Posterior cingulate gyrus (tissue), 11 donors: ENCODE measurements at regions not wholly inside any gene's neighbourhood (a gene's known extent, or its start where the extent isn't known, plus 50 kb on each side); places are given as distances from the start of the nearest gene placed in this dataset.

ENCODE experiments used
- DNase-seq, 10 donors: peaks; one replicate each; pipeline versions ENCODE4 v3.0.0 to v3.0.0-alpha.2; 2020 to 2021; ENCODE audit warnings: mixed read lengths in 3 of 10
- intact Hi-C: fragments of 100-400 bp; cut with DNase I; formaldehyde crosslinking; loops from one replicate; pipeline ENCODE4 v1.15.1; 2023

GRCh38 chr2:52970642-52971041 is 797.0 kb upstream of the CHAC2 start:
- intact Hi-C loops, result no loop called here
- no peak for DNase-seq

- DNase-seq, result no peak
- intact Hi-C loops, result no loop called here
Observed at GRCh38 chr2:52968043-52968442, 799.6 kb upstream of the CHAC2 start.

DNA sequence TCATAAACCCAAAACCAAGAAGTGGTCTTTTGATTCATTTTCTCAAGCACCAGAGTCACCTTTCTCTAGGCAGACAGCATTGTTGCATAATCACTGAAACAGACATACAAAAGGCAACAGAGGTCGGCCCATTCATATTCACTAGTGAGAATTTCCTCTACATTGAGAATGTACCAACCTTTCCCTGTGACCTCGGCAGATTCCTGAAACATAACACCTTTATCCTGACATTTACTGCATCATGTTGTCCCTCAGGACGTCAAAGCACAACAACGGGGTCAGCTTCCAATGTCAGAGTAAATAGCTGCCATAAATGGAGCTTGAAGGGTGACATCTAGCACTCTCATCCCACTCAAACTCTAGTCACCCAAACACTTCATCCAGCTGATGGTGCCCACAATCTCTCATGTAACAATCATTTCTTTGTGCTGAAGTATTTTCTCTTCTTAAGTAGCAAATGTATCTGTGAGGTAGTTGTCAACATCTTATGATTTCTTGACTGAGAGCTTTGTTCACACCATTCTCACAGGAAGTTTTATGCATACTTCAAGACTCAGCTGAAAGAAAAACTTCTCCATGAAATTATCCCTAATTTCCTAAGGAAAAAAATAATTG is 802.6 kb upstream of the CHAC2 start:
- no peak for DNase-seq
- intact Hi-C loops, result no loop called here

GRCh38 chr2:52961403-52961802 is 806.2 kb upstream of the CHAC2 start:
- no peak for DNase-seq
- intact Hi-C loops, result no loop called here

GRCh38 chr2:52960881-52961280 is 806.7 kb upstream of the CHAC2 start:
- no peak for DNase-seq

DNA sequence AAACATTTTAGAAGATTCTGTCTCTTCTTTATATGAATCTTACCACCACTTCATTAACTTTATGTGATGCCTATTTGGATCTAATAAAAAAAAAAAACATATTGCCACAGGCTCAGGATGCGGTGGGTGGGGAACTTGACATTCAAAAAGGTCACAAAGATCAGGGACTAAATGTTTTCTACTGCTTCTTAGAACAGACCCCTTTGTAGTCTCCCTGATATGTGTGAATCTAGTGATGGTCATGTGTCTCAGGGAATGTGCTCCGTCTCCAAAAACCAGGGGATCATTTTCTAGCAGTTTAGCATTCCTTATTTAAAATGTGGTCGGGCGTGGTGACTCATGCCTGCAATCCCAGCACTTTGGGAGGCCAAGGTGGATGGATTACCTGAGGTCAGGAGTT is 807.8 kb upstream of the CHAC2 start:
- no peak for DNase-seq
- intact Hi-C loops, result no loop called here

More at GRCh38 chr2:52960881-52961280, 806.7 kb upstream of the CHAC2 start:
- intact Hi-C loops, result no loop called here

DNA sequence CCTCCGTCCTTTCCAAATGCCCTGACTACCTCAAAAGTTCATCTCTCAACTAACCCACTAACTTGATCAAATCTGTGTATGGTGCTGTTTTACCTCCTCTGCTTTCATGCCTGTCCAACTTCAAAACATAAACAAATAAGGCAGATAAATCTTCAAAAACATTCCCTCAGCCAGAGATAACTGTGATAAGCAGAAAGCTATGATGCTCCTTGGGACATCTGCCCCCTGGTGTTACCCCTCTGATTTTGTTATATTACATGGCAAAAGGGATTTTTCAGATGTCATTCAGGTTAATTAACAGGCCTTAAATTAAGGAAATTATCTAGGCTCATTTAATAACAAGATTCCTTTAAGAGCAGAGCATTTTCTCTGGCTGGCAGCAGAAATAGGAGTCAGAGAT is 810.8 kb upstream of the CHAC2 start:
- intact Hi-C loops, result no loop called here
- no peak for DNase-seq

DNA sequence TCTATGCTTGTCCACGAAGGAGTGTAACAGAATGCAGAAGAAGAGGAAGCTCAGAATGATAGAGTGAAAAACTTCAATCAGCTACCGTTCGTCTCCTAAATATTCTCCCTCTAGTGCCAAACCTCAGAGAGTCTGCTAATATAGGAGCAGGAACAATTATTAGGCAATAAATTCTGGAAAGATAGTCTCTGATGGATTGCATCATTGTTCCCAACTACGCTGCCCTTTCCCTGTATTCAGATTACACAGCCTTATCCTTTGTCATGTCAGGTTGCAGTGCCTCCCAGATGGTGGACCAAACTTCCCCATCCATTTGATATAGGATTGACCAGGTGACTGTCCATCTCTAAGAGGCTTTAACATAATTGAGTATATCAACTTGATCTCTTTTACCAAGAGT is 811.5 kb upstream of the CHAC2 start:
- intact Hi-C loops, result no loop called here
- DNase-seq, result no peak

DNA sequence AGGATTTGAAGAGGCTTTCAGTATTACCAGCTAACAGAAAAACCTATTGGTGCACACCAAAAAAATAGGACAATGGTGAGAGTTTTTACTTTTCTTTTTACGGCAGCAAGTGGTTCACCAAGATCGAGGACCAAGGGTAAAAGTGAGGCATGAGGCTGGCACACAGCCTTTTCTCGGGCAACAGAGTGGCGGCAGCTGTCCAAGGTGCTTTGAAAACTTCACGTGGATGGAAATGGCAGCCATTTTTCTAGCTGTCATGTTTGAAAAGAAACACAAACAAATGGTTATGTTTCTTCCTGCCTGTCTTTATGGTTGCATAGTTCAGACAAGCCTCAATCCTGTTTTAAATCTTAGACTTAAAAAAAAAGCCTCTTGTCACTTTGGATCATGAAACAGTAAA is 812.5 kb upstream of the CHAC2 start:
- DNase-seq, result no peak
- intact Hi-C loops, result no loop called here

GRCh38 chr2:52940101-52940500 is 827.5 kb upstream of the CHAC2 start:
- intact Hi-C loops, result no loop called here
- no peak for DNase-seq

GRCh38 chr2:52939250-52939649 is 828.4 kb upstream of the CHAC2 start:
- DNase-seq, result no peak
- intact Hi-C loops, result no loop called here

DNA sequence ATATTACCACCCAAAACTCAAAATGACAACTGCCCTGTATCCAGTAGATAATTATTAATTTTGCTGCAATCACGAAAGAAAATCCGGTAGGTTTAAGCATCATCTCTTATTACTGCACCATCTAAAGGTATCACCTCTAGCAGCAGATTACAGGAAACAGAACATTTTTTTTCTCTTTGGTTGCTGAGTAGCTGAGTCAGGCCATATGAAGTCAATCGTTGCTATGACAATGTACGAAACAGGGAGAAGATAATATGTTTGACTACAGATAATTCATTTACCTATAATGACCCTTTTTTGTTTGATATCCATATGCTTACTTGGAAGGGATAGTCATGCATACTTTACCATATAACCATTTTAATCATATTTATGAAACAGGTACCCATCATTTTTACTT is 831.6 kb upstream of the CHAC2 start:
- intact Hi-C loops, result no loop called here
- no peak for DNase-seq

DNA sequence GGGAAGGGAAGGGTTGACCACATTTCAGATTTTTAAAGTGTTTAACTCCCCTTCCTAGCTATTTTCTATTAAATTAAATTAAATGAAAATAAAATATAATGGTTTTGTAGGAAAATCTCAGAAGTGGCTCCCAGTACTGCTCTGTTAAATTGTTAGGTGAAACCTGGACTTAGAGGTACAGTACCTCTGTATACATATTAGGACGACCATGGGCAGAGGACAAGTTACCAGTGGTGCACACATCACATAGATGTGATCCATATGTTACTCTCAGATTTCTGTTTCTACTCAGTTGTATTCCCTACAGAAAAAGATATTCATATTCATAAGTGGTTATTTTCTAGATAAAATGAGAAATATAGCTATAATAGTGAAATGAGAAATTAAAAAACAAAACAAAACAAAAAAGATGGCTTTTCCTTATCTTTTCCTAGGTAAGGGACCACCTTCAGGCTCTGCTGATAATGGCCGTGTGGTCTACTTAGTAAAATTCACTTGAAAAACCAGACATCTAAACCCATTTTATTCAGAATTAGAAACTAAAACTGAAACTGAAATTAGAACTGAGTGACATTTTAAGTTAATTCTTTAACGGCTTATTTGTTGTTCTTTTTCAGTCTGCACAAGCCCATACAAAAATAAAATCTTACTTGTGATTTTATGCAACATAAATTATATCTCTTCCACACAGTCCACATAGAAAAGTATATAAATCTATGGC is 832.5 kb upstream of the CHAC2 start:
- intact Hi-C loops, result no loop called here
- no peak for DNase-seq

- no peak for DNase-seq
Observed at GRCh38 chr2:52934323-52934898, 833.2 kb upstream of the CHAC2 start.

DNA sequence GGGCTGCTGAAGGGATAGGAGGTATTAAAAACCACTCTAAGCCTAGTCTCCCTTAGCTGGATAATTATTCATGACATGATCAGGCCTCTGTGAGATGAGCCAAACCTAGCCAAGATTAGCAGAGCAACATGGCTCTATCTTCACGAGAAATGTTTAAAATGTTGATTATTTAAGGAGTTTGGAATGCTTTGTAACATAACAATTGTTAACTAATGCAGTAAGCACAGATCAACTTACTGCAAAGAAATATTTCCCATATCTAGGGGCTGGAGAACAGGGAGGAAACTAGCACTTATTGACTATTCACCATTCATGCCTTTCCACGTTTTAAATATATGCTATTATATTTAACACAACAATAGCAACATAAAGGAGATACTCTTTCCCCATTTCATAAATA is 833.7 kb upstream of the CHAC2 start:
- no peak for DNase-seq

More at GRCh38 chr2:52934323-52934898, 833.2 kb upstream of the CHAC2 start:
- intact Hi-C loops, result no loop called here

DNA sequence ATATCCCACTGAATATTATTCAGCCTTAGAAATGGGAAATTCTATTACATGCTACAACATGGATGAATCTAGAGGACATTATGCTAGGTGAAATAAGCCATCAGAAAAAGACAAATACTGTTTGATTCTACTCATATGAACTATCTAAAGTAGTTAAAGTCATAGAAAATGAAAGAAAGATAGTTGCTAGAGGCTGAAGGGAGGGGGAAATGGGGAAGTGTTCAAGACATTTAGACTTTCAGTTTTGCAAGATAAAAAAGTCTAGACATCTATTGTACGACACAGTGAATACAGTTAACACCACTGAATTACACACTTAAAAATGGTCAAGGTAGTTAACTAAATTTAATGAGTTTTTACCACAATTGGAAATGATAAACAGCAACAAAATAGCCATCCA is 835.9 kb upstream of the CHAC2 start:
- intact Hi-C loops, result no loop called here
- no peak for DNase-seq

More for the DNA sequence above, 833.7 kb upstream of the CHAC2 start:
- intact Hi-C loops, result no loop called here

DNA sequence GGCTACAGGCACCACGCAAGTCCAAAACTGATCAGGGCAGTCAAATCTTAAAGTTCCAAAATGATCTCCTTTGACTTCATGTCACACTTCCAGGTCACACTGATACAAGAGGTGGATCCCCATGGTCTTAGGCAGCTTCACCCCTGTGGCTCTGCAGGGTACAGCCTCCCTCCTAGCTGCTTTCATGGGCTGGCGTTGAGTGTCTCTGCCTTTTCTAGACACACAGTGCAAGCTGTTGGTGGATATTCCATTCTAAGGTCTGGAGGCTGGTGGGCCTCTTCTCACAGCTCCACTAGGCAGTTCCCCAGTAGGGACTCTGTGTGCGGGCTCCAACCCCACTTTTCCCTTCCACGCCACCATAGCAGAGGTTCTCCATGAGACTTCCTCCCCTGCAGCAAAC is 838.2 kb upstream of the CHAC2 start:
- intact Hi-C loops, result no loop called here
- no peak for DNase-seq

DNA sequence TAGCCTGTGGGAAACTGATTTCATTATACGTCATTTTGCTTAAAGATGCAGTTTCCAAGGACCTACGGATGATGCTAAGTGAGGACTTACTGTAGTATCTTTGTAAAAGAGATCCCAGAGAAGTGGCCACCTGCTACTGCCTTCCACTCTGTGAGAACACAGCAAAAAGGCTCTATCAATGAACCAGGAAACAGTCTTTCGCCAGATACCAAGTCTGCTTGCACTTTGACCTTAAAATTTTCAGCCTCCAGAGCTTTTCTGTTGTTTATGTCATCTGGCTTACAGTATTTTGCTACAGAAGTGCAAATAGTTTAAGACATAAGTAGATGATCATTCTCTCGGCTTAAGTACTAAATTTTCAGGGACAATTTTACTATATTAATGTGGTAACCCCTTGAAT is 847.9 kb upstream of the CHAC2 start:
- intact Hi-C loops, result no loop called here
- no peak for DNase-seq

- no peak for DNase-seq
- intact Hi-C loops, result no loop called here
Observed at GRCh38 chr2:52918551-52918950, 849.1 kb upstream of the CHAC2 start.

DNA sequence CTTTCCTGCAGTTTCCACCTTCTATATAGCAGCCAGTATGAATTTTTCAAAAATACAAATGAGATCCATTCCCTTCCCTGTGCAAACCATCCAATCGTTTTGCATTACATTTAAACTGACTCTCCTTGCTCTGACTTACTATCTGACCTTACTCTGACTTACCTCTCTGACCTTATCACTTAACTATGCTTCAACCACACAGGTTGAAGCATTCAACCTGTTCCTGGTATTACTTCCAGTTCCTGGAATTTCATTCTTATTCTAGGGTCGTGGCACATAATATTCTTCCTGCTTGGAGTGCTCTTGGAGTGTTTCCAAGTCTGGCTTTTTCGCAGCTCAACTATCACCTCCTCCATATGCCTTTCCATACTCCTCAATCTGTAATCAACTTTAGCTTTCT is 850.6 kb upstream of the CHAC2 start:
- intact Hi-C loops, result no loop called here
- DNase-seq, result no peak

- DNase-seq, result no peak
- intact Hi-C loops, result no loop called here
Observed at GRCh38 chr2:52904355-52904891, 863.2 kb upstream of the CHAC2 start.

DNA sequence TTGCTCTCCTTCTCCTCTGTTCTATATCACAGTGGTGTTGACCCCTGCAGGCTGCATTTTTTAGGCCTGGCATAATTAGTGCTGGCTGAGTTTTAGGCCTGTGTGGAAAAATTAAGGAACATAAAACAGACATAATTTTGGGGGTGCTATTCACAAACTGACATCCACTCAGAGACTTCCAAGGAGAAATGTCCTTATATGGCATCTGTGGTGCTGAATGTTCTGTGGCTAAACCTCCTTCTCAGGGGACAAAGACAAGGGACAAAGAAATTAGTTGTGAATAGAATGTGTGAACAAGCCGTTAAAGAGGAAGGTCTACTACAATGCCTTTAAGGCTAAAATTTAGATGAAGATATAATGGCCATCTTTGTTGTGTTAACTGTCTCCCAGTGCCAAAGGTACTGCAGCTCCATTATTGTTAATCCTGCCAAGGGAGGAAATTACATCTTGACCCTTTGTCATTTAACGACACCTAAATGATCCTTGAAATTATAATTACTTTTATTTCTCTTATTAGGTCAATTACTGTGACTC is 870.0 kb upstream of the CHAC2 start:
- intact Hi-C loops, result no loop called here
- no peak for DNase-seq
